GM08714 (cell line): ENCODE measurements at regions not wholly inside any gene's neighbourhood (a gene's known extent, or its start where the extent isn't known, plus 50 kb on each side); places are given as distances from the start of the nearest gene placed in this dataset.
"Not testable (repeated sequence)": the region's sequence is repeated elsewhere in the genome, so short reads cannot be mapped to it uniquely, and the experiment has no call there.

ENCODE experiments used
- H3K4me3 ChIP-seq: fragments of 200-500 bp; sonication (Bioruptor generic); 2 replicates; pipeline ENCODE4 v1.5.1; 2014; ENCODE audit warnings: mild to moderate bottlenecking, low read length, inconsistent platforms
- ZNF274 ChIP-seq: IDR thresholded peaks from 2 replicates; pipeline ENCODE4 v1.6.1; 2012; ENCODE audit warnings: mild to moderate bottlenecking, low read depth, low read length

DNA sequence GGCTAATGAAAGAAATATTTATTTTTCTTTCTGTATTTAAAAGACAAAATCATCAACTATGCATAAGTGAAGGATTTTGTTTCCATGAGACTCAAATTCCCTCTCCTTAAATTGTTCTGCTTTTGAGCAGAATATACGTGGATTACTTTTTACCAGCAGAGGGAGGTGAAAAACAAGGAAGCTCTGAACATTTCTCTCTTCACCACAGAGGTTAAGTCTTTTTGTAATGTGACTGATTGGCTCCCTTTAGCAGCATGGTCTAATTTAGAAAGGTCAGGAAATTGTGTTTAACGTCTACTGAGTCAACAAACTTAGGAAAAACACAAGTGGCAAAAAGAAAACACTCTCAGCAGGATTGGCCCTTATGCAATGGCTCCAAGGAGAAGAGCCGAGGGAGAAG lies 55.1 kb upstream of the F9 start:
- no peak for TF ChIP-seq ZNF274
- no peak overlapping the region for H3K4me3 ChIP-seq

DNA sequence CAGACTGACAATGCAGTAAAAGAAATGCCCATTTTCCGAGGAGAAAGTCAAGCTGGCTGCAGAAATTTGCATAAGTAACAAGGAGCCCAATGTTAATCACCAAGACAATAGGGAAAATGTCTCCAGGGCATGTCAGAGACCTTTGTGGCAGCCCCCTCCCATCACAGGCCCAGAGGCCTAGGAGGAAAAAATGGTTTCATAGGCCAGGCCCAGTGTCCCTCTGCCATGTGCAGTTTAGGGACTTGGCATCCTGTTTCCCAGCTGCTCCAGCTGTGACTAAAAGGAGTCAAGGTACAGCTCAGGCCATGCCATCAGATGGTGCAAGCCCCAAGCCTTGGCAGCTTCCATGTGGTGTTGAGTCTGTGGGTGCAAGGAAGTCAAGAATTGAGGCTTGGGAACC lies 68.6 kb upstream of the F9 start:
- H3K4me3 ChIP-seq: not testable (repeated sequence)

DNA sequence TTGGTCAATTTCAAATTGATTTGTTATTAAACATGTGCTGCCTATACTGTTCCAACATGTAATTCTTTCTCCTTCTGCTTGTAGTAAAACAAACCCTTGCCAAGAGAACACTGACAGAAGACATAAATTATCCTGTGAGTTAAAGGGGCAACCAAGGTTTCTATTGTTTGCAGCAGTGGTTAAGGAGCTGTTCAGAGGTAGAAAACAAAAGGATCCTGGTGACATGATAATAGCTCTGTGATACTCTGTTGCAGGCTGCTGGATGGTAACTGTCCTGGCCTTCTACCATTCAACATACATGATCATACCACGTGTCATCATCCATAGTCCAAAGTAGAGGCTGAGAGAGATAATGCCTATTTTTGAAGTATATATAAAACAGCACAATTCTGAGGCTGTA lies 75.8 kb upstream of the F9 start:
- H3K4me3 ChIP-seq: no peak overlapping the region
- no peak for TF ChIP-seq ZNF274

DNA sequence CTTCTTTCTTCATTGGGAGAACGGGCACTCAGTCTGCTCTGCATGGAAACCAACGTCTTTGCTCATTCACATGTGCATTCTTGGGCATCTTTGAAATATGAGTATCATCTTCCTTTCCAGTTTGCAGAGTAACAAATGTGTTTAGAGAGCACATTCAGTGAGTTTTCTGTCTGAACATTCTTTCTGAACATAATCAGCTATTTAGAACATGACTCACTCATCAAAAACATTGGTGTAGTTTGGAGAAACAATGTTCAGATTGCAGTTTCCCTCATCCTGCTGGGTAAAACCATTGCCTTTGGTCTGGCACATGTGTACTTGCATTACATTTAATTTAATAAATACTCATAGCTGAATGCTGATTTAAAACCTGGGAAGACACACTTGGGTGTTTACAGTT lies 81.5 kb upstream of the F9 start:
- TF ChIP-seq ZNF274: no peak
- no peak overlapping the region for H3K4me3 ChIP-seq

DNA sequence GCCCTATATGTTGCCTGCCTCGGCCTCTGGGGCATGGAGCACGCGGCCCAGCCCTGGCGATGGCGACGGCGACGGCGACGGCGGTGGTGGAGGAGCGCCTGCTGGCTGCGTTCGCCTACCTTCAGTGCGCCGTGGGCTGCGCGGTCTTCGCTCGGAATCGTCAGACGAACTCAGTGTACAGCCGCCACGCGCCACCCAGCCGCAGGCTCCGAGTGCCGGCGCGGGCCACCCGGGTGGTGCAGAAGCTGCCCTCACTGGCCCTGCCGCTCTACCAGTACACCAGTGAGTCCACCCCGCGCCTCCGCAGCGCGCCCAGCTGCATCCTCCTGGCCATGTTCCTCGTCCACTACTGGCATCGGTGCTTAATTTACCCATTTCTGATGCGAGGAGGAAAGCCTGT lies 83.7 kb upstream of the F9 start:
- TF ChIP-seq ZNF274: no peak
- no peak overlapping the region for H3K4me3 ChIP-seq

DNA sequence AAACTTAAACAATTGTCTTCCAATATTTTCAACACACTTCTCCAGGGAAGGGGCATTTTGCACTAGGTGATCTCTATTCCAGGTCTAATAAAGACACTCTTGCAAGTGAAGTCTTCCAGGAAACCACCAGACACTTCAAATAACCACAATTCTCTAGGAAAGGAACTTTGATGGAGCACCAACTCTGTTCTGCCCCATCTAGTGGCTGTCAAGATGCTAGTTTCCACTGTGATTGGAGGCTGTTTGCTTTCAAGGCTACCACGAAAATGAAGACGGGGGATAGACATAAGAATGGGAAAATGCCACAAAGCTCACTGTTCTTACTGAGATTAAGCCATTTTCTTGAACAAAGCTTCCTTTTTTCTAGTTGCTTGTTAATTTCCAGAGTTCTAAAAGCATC lies 100.6 kb upstream of the F9 start:
- no peak overlapping the region for H3K4me3 ChIP-seq
- TF ChIP-seq ZNF274: no peak

DNA sequence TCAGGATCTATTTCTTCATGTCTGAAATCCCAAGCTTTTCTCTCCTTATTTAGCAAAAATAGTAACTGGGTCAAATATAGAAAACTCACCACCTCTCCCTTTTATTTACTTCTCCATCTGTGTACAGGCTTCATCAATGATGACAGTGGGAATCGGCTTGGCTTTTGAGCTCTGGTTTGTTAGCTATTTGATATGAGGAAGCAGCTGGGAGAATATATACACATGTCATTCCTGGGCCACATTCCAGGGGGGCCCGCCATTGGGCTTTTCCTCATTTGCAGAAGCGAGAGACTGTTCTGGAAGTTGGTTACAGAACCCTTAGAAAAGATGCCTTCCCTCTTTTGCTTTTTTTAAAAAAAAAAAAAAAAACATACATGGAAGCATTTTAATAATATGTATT lies 107.4 kb upstream of the F9 start:
- H3K4me3 ChIP-seq: no peak overlapping the region
- no peak for TF ChIP-seq ZNF274

DNA sequence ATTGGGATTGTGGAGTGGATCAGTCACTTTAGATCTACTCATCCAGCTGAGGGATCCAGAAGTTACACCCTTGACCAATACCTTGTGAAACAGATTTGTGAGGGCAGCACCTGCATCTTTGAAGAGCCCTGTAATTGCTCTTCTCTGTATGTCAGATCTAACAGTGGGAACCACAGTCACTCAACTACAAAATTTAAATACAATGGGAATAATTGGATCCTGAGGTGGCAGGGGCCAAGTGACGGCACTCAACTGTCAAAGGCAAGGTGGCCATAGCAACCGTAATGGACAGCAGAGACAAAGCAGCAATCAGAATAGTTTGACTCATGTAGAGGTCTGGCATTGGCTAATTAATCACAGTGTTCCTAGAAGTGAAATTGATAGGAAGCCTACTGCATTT lies 132.3 kb upstream of the F9 start:
- not testable (repeated sequence) for H3K4me3 ChIP-seq

DNA sequence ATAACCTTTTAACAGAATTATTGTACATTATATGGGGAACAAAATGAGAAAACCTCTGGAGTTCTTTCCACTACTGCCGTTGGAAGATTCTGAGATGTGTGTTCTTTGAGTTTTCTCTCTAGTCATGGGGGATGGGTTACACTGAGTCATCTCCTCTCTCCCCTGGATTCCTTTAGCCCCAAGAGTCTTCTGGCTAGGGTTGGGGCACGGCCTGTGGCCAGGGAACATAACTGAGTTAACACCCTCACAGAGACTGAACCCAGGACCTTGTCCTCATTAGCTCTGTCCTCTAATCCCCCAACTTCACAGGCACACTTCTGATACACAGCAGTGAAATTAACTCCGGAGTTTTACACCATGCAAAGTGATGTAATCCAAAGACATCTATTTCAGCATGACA lies 142.3 kb upstream of the F9 start:
- TF ChIP-seq ZNF274: no peak
- H3K4me3 ChIP-seq: no peak overlapping the region

DNA sequence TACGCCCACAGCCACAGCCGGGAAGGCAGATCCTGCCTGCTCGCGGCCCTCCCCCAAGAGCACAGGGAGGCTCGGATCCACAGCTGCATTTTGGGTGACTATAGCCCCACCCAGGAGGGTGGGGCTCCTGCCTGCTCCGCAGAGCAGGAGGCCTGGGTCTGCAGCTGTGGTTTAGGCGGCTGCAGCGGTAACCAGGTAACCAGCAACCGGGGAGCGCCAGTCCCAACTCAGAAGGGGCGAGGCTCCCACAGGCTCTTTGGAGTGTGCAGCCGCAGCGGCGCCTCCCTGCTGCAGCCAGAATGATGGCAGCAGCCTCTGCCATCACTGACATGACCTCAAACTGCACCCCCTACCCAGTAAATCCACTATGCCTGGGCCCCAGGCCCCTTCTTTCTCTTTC lies 148.0 kb upstream of the F9 start:
- no peak overlapping the region for H3K4me3 ChIP-seq
- no peak for TF ChIP-seq ZNF274

DNA sequence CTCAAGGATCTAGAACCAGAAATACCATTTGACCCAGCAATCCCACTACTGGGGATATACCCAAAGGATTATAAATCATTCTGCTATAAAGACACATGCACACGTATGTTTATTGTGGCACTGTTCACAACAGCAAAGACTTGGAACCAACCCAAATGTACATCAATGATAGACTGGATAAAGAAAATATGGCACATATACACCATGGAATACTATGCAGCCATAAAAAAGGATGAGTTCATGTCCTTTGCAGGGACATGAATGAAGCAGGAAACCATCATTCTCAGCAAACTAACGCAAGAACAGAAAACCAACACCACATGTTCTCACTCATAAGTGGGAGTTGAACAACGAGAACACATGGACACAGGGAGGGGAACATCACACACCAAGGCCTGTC lies 154.0 kb upstream of the F9 start:
- not testable (repeated sequence) for H3K4me3 ChIP-seq

DNA sequence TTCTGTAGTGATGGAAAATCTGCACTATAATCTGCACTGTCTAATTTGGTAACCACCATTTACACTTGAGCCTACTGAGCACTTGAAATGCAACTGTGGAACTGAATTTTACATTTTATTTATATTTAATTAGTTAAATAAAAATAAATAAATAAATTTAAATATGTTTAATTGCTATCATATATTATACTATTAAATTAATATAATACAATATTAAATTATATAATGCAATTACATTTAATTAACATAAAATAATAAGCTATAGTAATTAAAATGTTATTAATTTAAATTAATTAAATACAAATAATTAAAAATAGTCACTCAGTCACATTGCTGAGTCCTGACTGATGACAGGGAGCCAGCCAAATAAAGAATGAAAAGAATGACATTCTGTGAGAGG lies 170.2 kb upstream of the F9 start:
- no peak for TF ChIP-seq ZNF274
- no peak overlapping the region for H3K4me3 ChIP-seq

DNA sequence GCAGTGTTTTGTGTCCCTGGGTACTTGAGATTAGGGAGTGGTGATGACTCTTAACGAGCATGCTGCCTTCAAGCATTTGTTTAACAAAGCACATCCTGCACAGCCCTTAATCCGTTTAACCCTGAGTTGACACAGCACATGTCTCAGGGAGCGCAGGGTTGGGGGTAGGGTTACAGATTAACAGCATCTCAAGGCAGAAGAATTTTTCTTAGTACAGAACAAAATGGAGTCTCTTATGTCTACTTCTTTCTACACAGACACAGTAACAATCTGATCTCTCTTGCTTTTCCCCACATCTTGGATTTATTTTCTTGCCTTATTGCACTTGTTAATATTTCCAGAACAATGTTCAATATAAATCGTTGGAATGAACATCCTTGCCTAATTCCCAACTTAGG lies 187.9 kb upstream of the F9 start:
- H3K4me3 ChIP-seq: not testable (repeated sequence)

DNA sequence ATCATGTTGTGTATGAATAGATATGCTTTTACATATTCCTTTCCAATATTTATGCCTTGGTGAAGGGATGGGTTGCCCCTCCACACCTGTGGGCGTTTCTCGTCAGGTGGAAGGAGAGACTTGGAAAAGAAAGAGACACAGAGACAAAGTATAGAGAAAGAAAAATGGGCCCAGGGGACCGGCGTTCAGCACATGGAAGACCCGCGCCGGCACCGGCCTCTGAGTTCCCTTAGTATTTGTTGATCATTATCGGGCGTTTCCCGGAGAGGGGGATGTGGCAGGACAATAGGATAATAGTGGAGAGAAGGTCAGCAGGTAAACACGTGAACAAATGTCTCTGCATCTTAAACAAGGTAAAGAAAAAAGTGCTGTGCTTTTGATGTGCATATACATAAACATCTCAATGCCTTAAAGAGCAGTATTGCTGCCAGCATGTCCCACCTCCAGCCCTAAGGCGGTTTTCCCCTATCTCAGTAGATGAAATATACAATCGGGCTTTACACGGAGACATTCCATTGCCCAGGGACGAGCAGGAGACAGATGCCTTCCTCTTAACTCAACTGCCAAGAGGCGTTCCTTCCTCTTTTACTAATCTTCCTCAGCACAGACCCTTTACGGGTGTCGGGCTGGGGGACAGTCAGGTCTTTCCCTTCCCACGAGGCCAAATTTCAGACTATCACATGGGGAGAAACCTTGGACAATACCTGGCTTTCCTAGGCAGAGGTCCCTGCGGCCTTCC lies 188.5 kb upstream of the F9 start:
- H3K4me3 ChIP-seq: not testable (repeated sequence)

DNA sequence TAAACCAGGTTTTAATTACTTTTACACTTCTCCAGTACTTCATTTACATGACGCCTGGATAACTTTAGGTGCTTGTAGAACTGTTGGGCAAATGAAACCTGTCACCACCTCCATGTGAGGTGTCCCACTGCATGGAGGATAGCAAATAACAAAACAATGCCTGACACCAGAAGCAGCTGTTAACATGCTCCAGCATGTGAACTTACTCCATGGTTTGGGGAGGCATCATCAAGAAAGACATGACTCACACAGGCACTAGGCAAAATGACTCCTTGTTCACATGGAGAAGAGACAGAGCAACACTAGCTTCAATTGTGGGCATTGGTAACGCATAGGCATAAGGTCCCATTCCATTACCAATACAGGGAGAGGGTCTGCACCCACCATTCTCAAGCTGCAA lies 198.1 kb upstream of the F9 start:
- TF ChIP-seq ZNF274: no peak
- H3K4me3 ChIP-seq: no peak overlapping the region

DNA sequence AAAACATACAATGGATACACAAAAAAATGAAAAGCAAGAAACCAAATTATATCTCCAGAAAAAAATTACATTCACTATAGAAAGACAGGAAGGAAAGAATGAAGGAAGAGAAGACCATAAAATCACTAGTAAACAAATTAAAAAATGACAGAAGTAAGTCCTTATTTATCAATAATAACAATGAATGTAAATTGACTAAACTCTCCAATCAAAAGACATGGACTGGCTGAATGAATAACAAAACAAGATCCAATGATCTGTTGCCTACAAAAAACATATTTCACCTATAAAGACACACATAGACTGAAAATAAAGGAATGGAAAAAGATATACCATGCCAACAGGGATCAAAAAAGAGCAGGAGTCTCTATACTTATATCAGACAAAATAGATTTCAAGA lies 203.2 kb upstream of the F9 start:
- H3K4me3 ChIP-seq: no peak overlapping the region
- no peak for TF ChIP-seq ZNF274

DNA sequence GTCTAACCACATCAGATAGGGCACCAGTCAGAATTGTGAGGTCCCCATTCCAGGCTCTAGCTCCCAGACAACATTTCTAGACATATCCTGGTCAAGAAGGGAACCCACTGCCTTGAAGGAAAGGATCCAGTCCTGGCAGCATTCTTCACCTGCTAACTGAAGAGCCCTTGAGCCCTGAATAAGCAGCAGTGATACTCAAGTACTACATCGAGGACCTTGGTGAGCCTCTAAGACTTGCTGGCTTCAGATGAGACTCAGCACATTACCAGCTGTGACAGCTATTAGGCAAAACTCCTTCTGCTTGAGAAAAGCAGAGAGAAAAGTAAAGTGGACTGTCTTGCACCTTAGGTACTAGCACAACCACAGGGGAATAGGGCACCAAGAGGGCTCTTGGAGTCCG lies 205.8 kb upstream of the F9 start:
- TF ChIP-seq ZNF274: no peak
- no peak overlapping the region for H3K4me3 ChIP-seq

DNA sequence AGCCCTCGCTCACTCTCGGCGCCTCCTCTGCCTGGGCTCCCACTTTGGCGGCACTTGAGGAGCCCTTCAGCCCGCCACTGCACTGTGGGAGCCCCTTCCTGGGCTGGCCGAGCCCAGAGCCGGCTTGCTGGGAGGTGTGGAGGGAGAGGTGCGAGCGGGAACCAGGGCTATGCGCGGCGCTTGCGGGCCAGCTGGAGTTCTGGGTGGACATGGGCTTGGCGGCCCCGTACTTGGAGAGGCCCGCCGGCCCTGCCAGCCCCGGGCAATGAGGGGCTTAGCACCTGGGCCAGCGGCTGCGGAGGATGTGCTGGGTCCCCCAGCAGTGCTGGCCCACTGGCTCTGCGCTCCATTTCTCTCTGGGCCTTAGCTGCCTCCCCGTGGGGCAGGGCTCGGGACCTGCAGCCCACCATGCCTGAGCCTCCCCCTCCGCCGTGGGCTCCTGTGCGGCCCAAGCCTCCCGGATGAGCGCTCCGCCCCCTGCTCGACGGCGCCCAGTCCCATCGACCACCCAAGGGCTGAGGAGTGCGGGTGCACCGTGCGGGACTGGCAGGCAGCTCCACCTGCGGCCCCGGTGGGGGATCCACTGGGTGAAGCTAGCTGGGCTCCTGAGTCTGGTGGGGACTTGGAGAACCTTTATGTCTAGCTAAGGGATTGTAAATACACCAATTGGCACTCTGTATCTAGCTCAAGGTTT lies 209.7 kb upstream of the F9 start:
- not testable (repeated sequence) for H3K4me3 ChIP-seq

DNA sequence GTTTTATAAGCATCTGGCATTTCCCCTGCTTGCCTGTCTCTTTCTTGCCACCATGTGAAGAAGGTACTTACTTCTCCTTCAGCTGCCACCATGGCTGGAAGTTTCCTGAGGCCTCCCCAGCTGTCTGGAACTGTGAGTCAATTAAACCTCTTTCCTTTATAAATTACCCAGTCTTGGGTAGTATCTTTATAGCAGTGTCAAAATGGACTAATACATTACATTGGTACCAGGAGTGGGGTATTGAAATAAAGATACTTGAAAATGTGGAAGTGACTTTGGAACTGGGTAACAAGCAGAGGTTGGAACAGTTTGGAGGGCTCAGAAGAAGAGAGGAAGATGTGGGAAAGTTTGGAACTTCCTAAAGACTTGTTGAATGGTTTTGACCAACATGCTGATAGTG lies 223.9 kb upstream of the F9 start:
- H3K4me3 ChIP-seq: not testable (repeated sequence)
